EL (cell line): ENCODE measurements at regions not wholly inside any gene's neighbourhood (a gene's known extent, or its start where the extent isn't known, plus 50 kb on each side); places are given as distances from the start of the nearest gene placed in this dataset.

Source experiments
- DNase-seq: peaks from one replicate; pipeline ENCODE4 v3.0.0-alpha.2; 2016

DNA sequence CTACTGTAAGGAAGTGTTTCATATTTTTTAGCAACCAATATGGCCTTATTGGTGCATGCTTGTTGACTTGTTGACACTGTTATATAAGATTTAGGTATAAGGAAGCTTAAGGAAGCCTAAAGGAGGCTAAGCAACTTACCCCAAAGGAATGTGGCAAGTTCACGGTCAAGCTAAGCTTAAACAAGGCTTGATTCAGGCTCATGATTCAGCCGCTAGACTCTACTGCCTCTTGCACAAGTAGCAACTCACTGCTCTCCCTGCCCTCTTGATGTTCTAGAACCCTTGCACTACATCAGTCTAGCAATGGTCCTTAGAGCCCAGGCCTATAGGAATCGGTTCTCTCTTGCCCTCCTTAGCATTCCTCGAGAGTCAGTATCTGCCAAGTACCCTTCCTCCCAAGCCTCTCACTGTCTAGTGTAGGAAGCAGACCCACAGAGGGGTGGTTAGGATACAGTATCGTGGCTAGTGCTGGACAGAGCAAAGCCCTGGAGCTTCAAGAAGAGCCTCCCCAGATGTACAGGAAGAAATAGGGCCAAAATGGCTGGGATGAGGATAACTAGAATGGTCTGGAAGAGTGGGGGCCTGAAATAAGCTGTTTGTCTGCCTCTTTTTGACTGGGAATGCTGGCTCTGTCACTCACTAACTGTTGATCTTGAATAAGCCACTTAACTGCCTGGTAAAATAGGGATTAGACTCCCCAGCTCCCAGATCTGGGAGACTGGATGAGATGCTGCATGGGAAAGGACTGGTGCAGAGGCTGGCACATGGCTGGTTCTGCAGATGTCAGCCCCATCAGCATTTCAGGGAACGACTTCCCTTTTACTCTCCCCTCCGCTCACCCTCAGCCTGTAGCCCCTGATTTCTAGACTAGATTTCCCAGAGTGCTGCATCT, 122.2 kb downstream of the NAV1 start:
- DNase-seq, result no peak

DNA sequence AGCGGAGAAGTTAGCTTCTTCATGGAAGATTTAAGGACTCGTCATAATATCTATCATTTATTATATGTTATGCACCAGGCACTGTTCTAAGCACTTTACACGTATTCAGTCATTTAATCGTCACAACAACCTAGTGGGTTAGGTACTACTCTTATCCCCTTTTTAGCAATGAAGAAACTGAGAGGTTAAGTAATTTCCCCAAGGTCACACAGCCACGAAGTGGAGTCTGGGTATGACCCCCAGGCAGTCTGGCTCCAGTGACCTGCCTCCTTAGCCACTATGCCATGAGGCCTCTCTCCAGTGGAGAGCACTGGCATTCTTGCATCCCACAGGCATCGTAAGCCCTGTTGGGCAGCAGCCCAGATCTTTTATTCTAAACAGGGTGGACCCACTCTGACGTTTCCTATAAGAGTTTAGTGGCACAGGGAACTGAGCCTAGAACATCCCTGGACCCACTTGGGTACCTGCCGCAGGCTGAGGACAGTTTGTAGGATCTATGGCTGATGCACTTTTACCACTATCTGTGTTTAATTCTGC, 123.0 kb downstream of the NAV1 start:
- no peak for DNase-seq

DNA sequence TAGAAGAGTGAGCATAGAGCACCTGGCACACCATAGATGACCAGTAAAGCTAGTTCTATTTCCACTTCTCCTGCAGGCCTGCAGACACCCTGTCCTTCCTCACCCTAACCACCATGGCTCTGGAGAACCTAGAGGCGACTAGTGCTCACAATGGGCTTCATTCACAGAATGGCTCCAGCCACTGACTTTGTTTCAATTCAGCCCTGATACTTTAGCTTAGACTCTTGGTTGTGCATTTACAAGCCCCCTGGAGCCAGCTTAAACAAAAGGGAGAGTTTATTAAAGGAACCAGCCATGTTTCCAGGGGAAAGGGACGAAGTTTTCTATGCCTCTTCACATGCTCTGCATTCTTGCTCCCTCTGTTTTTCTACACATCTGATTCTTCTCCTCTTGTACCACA, 123.7 kb downstream of the NAV1 start:
- no peak for DNase-seq

DNA sequence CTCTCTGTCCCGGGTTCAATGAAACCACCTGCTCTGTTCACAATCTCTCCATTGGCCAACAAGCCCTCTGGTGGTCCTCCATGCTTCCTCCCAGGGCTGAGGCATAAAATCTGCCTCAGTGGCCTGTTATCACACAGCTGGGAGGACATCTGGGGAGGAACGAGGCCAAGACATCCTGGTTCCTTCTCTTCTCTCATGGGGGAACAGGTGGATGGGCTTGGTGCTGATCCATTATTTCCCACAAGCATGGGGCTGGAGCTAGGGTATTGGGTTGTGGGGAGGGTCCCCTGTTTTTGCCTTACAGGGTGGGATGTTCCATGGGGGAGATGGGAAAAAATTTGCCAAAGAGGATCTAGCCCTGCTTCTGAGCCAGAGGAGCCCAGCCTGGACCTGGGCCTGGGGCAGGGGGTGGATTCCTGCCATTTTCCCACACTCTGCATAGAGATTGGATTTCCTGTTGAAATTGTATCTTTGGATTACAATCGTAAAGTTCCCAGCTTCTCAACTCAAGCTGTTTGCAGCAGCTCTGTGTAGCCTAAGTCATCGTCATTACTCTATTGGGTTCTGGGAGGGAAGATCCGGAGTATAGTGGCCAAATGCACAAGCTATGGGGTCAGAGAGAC, 124.7 kb downstream of the NAV1 start:
- no peak for DNase-seq

DNA sequence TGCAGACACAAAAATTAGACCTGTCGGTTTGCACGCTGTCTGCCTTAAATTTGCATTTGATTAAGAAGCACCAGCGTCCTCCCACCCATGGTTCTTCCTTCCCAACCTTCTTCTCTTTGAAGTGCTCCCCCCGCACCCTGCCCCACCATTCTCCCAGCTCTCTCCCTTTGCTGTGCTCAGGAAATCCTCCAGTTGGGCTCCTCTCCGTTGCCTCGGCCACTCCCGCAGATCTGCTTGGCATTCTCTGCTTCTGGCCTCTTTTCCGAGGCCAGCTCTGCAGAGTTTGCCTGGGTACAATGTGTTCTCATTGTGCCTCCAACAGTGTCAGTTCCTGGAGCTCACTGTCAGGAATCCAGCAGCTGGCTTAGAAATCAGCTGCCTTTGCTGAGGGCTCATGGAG, 126.1 kb downstream of the NAV1 start:
- no peak for DNase-seq

DNA sequence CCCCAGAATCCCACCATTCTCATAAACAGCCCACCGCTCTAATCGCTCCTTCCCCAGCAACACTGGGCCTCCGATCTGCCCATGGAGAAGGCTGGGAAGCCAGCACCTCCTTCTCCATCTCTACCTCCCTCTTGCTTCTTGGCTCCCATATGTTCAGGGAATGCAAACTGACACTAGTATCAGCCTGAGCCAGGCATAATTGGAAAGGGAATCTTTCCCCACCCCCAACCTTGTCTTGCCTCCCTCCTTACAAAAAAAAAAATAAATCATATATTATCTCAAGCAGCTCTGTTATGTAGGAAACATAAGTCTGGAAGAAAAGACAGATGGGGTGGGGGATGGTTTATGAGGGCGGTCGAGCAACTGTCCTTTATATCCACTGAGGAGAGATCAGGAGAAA, 127.2 kb downstream of the NAV1 start:
- no peak for DNase-seq

DNA sequence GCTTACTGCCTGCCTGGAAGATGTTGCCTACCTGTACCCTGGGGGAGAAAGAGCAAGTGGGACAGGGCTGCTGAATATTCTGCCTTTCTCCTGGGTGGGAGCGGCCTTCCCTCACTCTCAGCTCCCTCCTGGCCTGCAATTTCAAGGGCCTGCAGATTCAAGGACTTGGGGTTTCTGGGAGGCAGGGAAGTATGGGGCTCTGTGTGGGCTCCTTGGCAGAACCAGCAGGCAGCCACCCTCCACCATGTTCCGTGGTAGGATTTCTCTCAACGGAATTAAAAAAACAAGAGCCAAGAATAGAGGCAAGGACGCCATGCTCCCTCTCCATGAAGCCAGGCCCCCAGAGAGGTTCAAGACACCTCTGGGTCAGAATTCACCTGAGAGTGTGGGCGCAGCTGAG, 127.7 kb downstream of the NAV1 start:
- no peak for DNase-seq

DNA sequence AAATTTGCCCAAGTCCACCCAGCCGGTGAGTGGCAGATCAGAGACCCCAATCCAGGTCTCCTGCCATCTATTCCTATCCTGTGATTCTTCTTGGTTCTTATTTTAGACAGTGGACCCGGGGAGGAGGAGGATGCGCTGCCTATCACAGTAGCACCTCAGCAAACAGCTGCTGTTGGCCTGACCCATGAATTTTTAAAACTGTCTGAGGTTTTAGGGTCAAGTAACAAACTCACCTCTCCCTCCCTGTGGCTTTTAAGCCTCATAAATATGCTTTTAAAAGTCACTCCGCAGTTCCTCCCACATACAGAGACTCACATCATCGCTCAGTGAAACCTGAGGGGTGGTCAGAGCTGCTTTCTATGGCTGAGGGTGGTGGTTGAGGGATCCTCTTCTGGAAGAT, 128.6 kb downstream of the NAV1 start:
- no peak for DNase-seq

DNA sequence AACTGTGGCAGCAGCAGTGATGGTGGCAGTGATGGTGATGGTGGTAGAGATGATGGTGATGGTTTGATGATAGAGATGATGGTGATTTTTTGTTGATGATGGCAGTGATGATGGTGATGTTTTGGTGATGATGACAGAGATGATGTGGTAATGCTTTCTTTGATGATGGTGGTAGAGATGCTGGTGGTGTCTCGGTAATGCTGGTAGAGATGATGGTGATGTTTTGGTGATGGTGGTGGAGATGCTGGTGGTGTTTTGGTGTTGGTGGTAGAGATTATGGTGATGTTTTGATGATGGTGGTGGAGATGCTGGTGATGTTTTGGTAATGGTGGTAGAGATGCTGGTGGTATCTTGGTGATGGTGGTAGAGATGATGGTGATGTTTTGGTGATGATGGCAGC, 131.6 kb downstream of the NAV1 start:
- no peak for DNase-seq

DNA sequence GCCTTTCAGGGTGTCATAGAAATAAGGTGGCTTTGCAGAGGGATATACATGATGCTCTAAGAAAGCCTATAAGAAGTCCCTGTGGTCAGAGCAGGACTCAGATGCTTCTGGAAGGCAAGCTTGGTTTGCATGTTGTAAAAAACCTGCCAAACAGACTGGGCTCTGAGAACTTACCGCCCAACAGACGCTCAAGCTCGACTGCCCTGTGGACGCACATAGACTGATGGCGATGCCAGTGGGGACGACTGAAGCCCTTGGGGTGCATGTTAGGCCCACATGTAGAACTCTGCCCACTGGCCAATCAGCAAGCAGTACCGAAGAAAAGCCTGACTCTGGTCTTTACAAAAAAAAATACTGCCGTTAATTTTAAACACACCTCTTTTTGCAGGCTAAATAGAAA, 133.8 kb downstream of the NAV1 start:
- no peak for DNase-seq

DNA sequence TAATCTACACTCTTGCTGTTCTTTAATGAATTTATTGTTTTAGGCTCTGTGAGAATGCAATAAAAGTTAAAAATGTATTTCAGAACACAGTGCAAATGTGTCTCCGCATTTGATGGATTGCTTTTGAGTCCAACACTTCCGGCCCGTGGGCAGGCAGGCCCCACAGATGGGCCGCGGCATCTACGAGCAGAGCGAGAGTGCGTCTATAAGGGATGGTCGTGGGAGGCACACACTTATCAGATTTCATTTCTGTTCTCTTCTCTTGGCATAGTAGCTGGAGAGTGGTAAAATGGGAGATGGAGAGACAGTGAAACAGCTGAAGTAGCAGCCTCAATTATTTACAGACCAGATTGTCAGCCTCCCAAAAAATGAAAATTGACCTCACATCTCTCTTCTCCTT, 134.2 kb downstream of the NAV1 start:
- DNase-seq, result no peak

DNA sequence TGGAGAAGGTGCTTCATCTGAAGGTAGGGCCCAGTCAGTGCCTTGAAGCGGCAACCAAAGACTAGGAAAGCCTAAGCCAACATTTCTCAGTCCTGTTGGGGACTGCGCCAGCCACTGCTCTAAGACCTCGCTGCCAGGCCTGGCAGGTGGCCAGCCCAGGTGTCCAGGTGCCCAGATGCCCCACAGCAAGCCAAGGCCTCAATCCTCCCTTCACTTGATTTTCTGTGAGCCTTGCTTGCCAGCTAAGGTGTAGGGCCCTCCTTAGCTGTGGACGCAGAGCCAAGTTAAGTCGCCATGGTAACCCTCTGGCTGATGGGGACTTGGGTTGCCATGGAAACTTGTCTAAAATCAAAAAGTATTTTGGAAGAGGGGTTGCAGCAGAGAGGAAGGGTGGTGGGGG, 135.0 kb downstream of the NAV1 start:
- DNase-seq, result no peak

DNA sequence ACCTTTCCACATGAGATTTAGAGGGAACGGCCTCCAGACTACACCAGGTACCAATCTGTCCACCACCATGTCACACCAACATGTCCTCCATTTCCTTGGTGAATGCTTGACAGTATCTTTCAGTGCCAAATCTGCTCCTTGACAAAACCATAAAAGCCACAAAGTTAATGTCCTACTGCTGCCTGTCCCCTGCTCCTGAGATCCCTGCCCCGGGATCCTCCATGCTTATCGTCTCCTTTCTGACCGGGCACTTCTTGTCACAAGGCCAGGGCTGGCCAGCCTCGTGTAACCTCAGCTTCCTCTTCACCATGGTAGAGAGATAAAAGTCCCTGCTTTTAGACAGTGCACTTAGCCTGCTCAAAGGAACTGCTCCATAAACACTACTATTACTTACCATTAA, 136.2 kb downstream of the NAV1 start:
- DNase-seq, result no peak

DNA sequence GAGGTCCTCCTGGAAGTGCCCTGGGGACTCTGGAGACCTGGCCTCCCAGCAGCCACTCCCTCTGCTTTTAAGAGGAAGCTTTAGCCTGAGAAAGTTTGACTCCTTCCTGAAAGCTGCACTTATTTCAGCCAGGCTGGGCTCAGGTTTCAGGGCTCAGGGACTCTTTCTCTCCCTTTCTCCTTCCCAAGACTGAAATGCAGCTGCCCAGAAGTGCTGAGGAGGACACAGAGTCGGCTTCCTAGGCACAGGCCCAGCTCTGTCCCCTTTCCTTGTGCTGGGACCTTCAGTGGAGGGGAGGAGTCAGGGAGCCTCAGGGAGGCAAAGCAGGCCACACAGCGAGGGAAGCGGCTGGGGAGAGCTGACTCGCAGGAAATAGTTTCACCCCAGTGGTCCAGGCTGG, 137.3 kb downstream of the NAV1 start:
- DNase-seq, result peak; percentile 76

DNA sequence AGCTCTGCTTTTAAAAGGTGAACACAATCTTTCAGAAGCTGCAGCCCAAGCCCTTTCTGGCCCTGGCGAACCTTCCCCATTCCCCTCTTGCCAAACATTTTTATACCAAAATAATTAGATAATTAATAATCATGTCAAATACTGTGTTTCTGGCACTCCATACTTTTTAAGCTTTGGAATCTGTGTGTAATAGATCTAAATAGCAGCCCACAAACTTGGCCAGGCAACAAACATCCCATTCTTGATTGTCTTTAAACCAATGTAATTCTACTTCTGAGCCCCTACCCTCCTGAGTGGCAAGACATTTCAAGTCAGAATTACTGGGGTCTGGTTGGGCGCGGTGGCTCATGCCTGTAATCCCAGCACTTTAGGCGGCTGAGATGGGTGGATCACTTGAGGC, 137.7 kb downstream of the NAV1 start:
- DNase-seq, result no peak

DNA sequence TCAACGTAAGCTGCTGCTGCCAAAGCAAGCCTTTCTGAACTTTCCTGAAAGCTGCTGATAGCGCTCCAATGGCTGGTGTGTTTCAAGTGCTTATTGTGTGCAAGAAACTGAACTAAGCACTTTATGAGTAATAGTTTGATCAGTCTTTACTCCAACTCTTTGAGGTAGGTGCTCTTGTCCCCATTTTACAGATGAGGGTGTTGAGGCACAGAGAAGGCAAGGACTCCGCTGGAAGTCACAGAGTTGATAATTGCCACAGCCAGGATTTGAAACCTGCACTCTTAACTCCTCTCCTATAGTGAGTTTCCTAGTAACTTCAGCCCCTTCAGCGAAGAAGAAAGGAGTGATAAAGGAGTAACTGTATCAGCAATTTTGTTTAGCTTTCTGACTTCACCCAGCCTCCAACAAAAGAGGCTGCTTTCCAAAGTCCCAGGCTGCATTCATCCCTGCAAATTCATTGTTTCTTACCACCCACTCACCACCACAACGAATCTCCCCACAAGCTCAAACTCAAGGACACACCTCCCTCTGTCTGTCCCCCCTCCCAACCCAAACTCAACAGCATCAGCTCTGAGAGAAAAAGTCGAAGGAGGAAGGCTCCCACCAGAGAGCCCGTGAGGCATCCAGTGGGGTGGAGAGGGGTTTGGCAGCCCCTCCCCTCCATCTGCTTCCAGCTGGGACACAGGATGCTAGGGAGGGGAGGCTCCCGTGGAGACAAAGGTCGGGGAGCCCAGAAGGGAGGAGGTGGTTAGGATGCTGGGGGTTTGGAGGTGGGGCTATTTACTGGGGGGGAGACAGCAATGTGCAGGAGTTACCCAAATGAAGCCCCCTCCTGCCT, 139.6 kb downstream of the NAV1 start:
- no peak for DNase-seq

DNA sequence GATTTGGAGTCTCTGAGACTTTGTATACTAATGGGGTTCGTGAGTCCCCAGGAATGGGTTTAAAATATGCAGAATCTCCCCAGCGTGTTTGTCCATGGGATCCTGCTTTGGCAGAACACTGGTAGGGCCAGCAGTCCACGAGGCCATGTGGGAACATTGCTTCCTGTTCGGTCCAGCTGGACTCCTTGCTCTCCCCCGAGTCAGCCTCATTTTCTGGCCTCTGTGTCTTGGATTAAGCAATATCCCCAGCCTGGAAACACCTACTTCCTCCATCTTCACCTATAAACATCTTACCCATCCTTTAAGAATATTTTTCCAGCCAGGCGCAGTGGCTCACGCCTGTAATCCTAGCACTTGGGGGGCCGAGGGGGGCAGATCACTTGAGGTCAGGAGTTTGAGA, 142.4 kb downstream of the NAV1 start:
- DNase-seq, result no peak

DNA sequence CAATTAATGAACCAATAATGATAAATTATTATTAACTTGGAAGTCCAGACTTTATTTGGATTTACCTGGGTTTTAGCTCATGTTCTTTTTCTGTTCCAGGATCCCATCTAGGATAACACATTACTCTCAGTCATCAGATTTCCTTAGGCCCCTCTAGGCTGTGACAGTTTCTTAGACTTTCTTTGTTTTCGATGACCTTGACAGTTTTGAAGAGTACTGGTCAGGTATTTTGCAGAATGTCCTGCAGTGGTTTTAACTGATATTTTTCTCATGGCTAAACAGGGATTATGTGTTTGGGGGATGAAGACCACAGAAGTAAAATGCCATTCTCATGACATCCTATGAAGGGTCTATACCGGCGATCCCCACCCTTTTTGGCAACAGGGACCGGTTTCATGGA, 144.0 kb downstream of the NAV1 start:
- no peak for DNase-seq

DNA sequence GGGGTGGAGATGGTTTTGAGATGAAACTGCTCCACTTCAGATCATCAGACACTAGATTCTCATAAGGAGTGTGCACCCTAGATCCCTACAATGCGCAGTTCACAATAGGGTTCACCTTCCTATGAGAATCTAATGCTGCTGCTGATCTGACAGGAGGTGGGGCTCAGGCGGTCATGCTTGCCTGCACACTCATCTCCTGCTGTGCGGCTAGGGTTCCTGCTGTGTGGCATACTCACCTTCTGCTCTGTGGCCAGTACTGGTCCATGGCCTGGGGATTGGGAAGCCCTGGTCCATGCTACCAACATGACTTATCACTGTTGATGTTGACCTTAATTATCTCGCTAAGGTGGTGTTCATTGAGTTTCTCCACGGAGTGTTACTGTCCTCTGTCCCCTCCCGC, 144.5 kb downstream of the NAV1 start:
- DNase-seq, result no peak

DNA sequence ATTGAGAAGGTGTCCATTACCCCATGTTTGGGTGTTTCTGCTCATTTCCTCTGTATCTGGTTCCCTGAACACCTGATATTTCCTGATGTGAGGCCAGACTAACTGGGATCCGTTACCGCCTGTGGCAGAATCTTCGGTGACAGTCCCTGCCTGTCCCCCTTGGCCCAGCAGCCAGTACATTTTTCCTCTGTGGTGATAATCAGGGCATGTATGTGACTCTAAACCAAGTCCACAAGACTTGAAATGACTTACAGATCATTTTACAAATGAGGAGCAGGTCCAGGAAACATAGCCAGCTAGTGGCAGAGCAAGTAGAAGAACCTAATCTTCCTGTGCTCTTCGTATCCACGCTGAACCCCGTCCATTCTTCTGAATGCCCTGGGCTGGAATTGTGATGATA, 143.5 kb upstream of the IPO9 start:
- DNase-seq, result no peak

DNA sequence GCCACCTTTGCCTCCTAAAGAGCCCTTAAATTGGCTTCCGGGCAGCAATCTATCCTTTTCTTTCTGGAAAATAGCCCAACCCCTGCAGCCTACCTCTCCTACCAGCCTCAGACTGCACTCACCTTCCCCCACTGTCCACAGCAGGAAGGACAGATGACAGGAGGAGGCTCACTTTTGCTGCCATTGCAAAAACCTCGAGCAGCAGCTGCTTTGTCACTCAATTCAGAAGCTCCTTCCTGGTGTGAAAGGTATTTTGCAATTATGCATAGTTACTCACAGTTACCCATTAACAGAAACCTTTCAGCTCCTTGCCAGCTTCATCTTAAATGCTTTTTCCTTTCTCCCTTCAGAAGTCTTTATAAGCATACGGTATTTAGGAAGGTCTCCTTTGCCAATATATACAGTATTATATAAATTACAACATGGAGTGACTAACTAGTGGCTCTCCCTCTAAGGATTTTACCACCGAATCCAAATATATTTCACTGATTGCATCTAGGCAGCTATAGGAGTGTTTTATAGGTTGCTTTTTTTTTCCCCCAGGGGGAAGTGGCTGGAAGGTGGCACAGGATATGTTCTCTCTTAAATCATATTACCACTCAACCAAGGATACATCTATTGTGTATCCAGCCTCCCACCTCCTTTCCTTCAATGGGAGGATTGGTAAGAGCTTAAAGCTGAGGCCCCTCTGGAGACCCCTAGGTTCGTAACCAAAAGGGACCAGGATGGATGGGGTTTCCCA, 142.1 kb upstream of the IPO9 start:
- DNase-seq, result no peak

DNA sequence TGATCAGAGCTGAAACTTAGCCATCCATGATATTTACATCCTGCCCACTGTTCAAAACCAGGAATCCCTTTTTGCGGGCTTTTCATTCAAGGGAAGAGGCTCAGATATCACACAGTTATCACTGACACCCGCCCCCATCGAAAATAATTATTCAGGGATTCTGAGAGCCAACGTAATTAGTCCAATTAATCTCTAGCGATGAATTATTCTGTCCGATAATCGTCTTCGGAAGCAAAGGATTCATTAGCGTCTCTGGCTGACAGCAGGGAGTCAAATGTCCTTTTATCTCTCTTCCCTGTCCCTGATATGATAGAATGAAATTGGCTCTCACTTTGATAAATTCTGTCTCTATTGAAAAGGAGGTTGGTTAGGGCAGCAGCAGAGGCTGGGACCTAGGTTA, 140.4 kb upstream of the IPO9 start:
- no peak for DNase-seq

DNA sequence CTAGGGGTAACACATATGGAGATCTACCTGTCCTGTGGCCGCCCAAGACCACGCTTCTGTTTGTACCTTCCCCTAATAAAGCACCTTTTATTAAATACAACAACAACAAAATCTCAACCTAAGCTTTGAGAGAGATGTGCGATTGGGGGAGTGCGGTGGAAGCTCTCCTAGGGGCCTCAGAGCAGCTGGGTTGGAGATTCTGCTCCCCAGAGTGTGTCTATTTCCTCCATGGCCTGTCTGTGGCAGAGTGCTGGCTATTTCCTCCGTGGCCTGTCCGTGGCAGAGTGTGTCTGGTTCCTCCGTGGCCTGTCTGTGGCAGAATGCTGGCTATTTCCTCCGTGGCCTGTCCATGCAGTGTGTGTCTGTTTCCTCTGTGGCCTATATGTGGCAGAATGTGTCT, 139.3 kb upstream of the IPO9 start:
- DNase-seq, result no peak
